PC-3 (cell line): ENCODE measurements at regions not wholly inside any gene's neighbourhood (a gene's known extent, or its start where the extent isn't known, plus 50 kb on each side); places are given as distances from the start of the nearest gene placed in this dataset.

Experiments used
- ATAC-seq: fragments of 200-7000 bp; cut with Tn5 transposase; 2 replicates; pipeline ENCODE4 v1.9.1; 2020; ENCODE audit warnings: mild to moderate bottlenecking, moderate library complexity
- BruUV-seq: library from RNA; stranded (reverse); fragments of 400-500 nt; replicated peaks from 2 replicates; lab custom pipeline; 2021; lab: Mats Ljungman, UMichigan
- CTCF ChIA-PET: fragments of 300-600 bp; sonication (Branson Sonifier 250); formaldehyde crosslinking; loops from one replicate; lab custom pipeline; 2022; ENCODE audit warnings: antibody characterized with exemption; lab: Charles Lee
- POLR2A ChIA-PET: fragments of 300-600 bp; sonication (Branson Sonifier 250); formaldehyde crosslinking; loops from one replicate; lab custom pipeline; 2022; ENCODE audit warnings: antibody characterized with exemption; ENCODE audit not compliant: unreplicated experiment; lab: Charles Lee
- DNase-seq: peaks from one replicate; pipeline ENCODE4 v3.0.0-alpha.2; 2015
- H2AFZ ChIP-seq: fragments of 300-600 bp; sonication (generic); 2 replicates; pipeline ENCODE4 v1.6.0; 2016; ENCODE audit warnings: antibody characterized with exemption, low read length
- H3F3A ChIP-seq: fragments of 300-600 bp; sonication (generic); one replicate; pipeline ENCODE4 v1.6.0; 2017; ENCODE audit warnings: antibody characterized with exemption, low read length, control low read depth, mild to moderate bottlenecking; ENCODE audit not compliant: unreplicated experiment
- H3K27ac ChIP-seq: fragments of 300-600 bp; sonication (generic); 2 replicates; pipeline ENCODE4 v1.5.1; 2016; ENCODE audit warnings: mild to moderate bottlenecking, low read length
- H3K27me3 ChIP-seq: fragments of 300-600 bp; sonication (generic); 2 replicates; pipeline ENCODE4 v1.6.1; 2016; ENCODE audit warnings: low read length, mixed read lengths
- H3K36me3 ChIP-seq: fragments of 300-600 bp; sonication (generic); 2 replicates; pipeline ENCODE4 v1.6.1; 2016; ENCODE audit warnings: low read depth, mixed run types, low read length, mixed read lengths
- H3K4me1 ChIP-seq: fragments of 300-600 bp; sonication (generic); 2 replicates; pipeline ENCODE4 v1.5.1; 2016; ENCODE audit warnings: low read length; ENCODE audit not compliant: insufficient read depth
- H3K4me2 ChIP-seq: fragments of 300-600 bp; sonication (generic); 2 replicates; pipeline ENCODE4 v1.6.0; 2016; ENCODE audit warnings: low read length
- H3K4me3 ChIP-seq: fragments of 300-600 bp; sonication (generic); 2 replicates; pipeline ENCODE4 v1.5.1; 2016; ENCODE audit warnings: mild to moderate bottlenecking, low read length, mixed read lengths
- H3K79me2 ChIP-seq: fragments of 300-600 bp; sonication (generic); 2 replicates; pipeline ENCODE4 v1.6.1; 2017; ENCODE audit warnings: low read length, mixed read lengths
- H3K9ac ChIP-seq: fragments of 300-600 bp; sonication (generic); 2 replicates; pipeline ENCODE4 v1.6.0; 2016; ENCODE audit warnings: mild to moderate bottlenecking, low read length
- H3K9me2 ChIP-seq: fragments of 300-600 bp; sonication (generic); replicated peaks from 2 replicates; pipeline ENCODE4 v1.6.1; 2016; ENCODE audit warnings: mixed run types, low read length, mixed read lengths
- H3K9me3 ChIP-seq: fragments of 300-600 bp; sonication (generic); 2 replicates; pipeline ENCODE4 v1.6.1; 2016; ENCODE audit warnings: low read length, mixed read lengths
- H4K20me1 ChIP-seq: fragments of 300-600 bp; sonication (generic); 2 replicates; pipeline ENCODE4 v1.6.1; 2016; ENCODE audit warnings: low read length, mixed read lengths
- EZH2 ChIP-seq: fragments of 300-600 bp; sonication (generic); IDR thresholded peaks from one replicate; pipeline ENCODE4 v1.6.1; 2017; ENCODE audit warnings: antibody characterized with exemption, mild to moderate bottlenecking, low read length; ENCODE audit not compliant: unreplicated experiment
- EZH2phosphoT487 ChIP-seq: fragments of 300-600 bp; sonication (generic); IDR thresholded peaks from 2 replicates; pipeline ENCODE4 v1.6.1; 2018; ENCODE audit warnings: mild to moderate bottlenecking, antibody characterized with exemption, low read length, borderline replicate concordance
- intact Hi-C: fragments of 100-400 bp; cut with micrococcal nuclease; formaldehyde crosslinking; loops from 2 replicates; pipeline ENCODE4 v1.9.0; 2023
- TF ChIP-seq, protein P1 (sequence below): fragments of 300-600 bp; sonication (generic); conservative IDR thresholded peaks from 2 replicates; pipeline ENCODE4 v1.5.1; 2017; ENCODE audit warnings: antibody characterized with exemption, low read depth, mild to moderate bottlenecking, low read length

DNA sequence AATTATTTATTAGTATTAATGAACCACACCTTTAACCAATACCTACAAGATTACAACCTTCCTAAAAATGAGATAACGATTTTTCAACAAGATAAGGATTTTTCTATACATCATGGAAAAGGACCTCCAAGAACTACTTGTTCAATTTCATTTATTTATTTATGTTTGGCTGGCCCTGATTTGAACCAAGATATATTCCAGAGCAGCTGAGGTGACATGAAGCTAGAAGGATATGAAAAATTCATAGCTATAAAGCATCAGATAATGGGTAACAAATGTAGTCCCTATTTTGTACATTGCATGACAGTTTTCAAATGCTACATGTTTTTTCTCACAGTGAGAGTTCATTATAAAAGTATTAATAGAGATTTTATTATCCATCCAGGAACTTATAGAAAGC is 798.5 kb upstream of the ARRDC3 start:
- ATAC-seq: no peak
- intact Hi-C loops: no loop called here
- Histone ChIP-seq H3K27me3 (no peaks in the 10 kb centered on the region), H3K4me2 (no peak overlapping the region), H3K4me1 (no peaks in the 10 kb centered on the region), H4K20me1 (no peaks in the 10 kb centered on the region), H3K79me2 (no peaks in the 10 kb centered on the region), H3K9me2 (no peaks in the 10 kb centered on the region), H3K9me3 (no peaks in the 10 kb centered on the region), H3K36me3 (no peaks in the 10 kb centered on the region), H3F3A (no peaks in the 10 kb centered on the region), H2AFZ (no peak overlapping the region), H3K27ac (no peak overlapping the region), H3K9ac (no peak overlapping the region), H3K4me3 (no peak overlapping the region)
- CTCF ChIA-PET: no interaction called here
- BruUV-seq: no TSS peak
- DNase-seq: no peak
- POLR2A ChIA-PET: no interaction called here
- TF ChIP-seq EZH2: no peak

DNA sequence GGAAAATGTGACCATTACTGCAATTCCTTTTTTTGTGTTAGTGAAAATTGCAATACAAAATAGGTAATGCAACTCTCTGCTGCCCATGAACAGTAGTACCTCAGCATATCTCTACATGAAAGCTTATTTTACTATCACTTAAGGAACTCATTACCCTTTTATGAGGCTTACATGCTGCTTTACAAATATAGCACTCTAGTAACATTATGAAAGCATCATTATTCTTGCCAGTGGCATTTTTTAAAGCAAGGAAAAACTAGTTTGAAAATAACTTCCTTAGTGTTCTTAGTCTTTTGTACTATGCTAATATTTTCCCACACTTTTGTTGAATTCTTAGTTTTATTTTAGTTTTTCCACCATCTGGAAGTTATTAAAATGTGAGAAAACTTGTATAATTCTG is 797.3 kb upstream of the ARRDC3 start:
- H3K36me3 ChIP-seq: no peaks in the 10 kb centered on the region
- H3K4me2 ChIP-seq: no peak overlapping the region
- no TSS peak for BruUV-seq
- H3K27me3 ChIP-seq: no peaks in the 10 kb centered on the region
- CTCF ChIA-PET: no interaction called here
- no peaks in the 10 kb centered on the region for H3K4me1 ChIP-seq
- ATAC-seq (no peak), DNase-seq (no peak)
- no peak for TF ChIP-seq EZH2phosphoT487
- TF ChIP-seq, protein P1, sequence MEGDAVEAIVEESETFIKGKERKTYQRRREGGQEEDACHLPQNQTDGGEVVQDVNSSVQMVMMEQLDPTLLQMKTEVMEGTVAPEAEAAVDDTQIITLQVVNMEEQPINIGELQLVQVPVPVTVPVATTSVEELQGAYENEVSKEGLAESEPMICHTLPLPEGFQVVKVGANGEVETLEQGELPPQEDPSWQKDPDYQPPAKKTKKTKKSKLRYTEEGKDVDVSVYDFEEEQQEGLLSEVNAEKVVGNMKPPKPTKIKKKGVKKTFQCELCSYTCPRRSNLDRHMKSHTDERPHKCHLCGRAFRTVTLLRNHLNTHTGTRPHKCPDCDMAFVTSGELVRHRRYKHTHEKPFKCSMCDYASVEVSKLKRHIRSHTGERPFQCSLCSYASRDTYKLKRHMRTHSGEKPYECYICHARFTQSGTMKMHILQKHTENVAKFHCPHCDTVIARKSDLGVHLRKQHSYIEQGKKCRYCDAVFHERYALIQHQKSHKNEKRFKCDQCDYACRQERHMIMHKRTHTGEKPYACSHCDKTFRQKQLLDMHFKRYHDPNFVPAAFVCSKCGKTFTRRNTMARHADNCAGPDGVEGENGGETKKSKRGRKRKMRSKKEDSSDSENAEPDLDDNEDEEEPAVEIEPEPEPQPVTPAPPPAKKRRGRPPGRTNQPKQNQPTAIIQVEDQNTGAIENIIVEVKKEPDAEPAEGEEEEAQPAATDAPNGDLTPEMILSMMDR: no peak
- TF ChIP-seq EZH2: no peak
- intact Hi-C loops: no loop called here
- no peaks in the 10 kb centered on the region for H3K9me2 ChIP-seq
- no peak overlapping the region for H3K4me3 ChIP-seq
- H4K20me1 ChIP-seq: no peaks in the 10 kb centered on the region
- H3K9ac ChIP-seq: no peak overlapping the region
- no peaks in the 10 kb centered on the region for H3K79me2 ChIP-seq
- no peaks in the 10 kb centered on the region for H3F3A ChIP-seq
- H3K9me3 ChIP-seq: no peaks in the 10 kb centered on the region
- no peak overlapping the region for H3K27ac ChIP-seq
- no peak overlapping the region for H2AFZ ChIP-seq
- POLR2A ChIA-PET: no interaction called here

DNA sequence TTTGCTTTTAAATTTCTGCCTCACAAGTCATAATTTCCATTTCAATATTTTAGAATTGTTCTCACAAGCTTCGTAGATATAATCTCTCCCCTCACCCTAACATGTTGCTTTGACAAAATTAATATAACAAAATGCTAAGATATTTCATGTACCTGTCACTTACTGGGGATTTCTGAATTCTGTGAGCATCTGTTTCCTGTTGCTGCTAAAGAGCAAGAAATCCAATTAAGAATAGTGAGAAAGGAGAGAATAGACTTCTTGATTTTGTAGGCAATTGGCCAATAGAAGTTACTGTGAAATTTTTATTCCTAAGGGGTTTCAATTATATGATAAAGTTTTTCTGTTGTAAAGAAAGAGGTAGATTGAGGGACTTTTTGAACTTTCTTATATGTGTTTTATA is 796.5 kb upstream of the ARRDC3 start:
- Histone ChIP-seq H3K9me3 (no peaks in the 10 kb centered on the region), H3F3A (no peaks in the 10 kb centered on the region), H3K79me2 (no peaks in the 10 kb centered on the region), H3K36me3 (no peaks in the 10 kb centered on the region), H3K4me2 (no peak overlapping the region), H3K9ac (no peak overlapping the region), H3K9me2 (no peaks in the 10 kb centered on the region), H3K4me1 (no peaks in the 10 kb centered on the region), H2AFZ (no peak overlapping the region), H3K27me3 (no peaks in the 10 kb centered on the region), H3K27ac (no peak overlapping the region), H4K20me1 (no peaks in the 10 kb centered on the region), H3K4me3 (no peak overlapping the region)
- ATAC-seq: no peak
- no TSS peak for BruUV-seq
- DNase-seq: no peak
- ChIA-PET POLR2A (no interaction called here), CTCF (no interaction called here)
- TF ChIP-seq EZH2phosphoT487 (no peak), EZH2 (no peak)
- TF ChIP-seq, protein P1: no peak
- intact Hi-C loops: no loop called here
